ENCODE measurements at regions not wholly inside any gene's neighbourhood (a gene's known extent, or its start where the extent isn't known, plus 50 kb on each side); places are given as distances from the start of the nearest gene placed in this dataset.

- ATAC-seq (no peak), DNase-seq (ENCODE audit: low read depth in 1 of 2, low spot score in 1 of 2) (no peak), FAIRE-seq (no peak)
- Histone ChIP-seq H3K4me2 (no peak overlapping the region), H3K4me1 (no peaks in the 10 kb centered on the region), H3K9me3 (no peaks in the 10 kb centered on the region), H3K27ac (no peak overlapping the region), H3K4me3 (no peak overlapping the region)
- 0% methylated on average over 5 of the region's 5 CpGs for WGBS (ENCODE audit: missing lambda C conversion rate)
- POLR2A ChIA-PET: no interaction called here
- CTCF ChIA-PET: no interaction called here
- TF ChIP-seq HOXB5 (CRISPR knock-in tag; IDR thresholded peaks at IDR 0.05) (no peak), KDM1A (IDR thresholded peaks at IDR 0.05; ENCODE audit: low read depth) (no peak), REST (IDR thresholded peaks at IDR 0.05) (no peak)
These were observed 302.2 kb upstream of the CNTN3 start for GRCh38 chr3:74916696-74917095.

- ChIA-PET POLR2A (no interaction called here), CTCF (no interaction called here)
- TF ChIP-seq RFX5 (IDR thresholded peaks at IDR 0.05) (no peak), JUNB (IDR thresholded peaks at IDR 0.05) (no peak), PHF8 (IDR thresholded peaks at IDR 0.05; ENCODE audit: borderline replicate concordance, low read depth) (no peak), SREBF2 (IDR thresholded peaks at IDR 0.05) (no peak), ZNF302 (CRISPR knock-in tag; IDR thresholded peaks at IDR 0.05) (no peak), EP300 (IDR thresholded peaks at IDR 0.05) (no peak), ZFP36 (IDR thresholded peaks at IDR 0.05; ENCODE audit: borderline replicate concordance, partially characterized antibody) (no peak), RAD21 (conservative IDR thresholded peaks at IDR 0.05 in 1 of 2, IDR thresholded peaks at IDR 0.05 in 1 of 2) (no peak), PBX3 (IDR thresholded peaks at IDR 0.05) (no peak), RARB (CRISPR knock-in tag; IDR thresholded peaks at IDR 0.05) (no peak)
- H3K9me3 ChIP-seq: no peaks in the 10 kb centered on the region; the same call in 2 of the 3 replicates
- H3K4me3 ChIP-seq: no peak overlapping the region
- FAIRE-seq (no peak), DNase-seq (ENCODE audit: low read depth in 1 of 2, low spot score in 1 of 2) (no peak), ATAC-seq (no peak)
- under 1% methylated on average over 4 of the region's 4 CpGs for WGBS (ENCODE audit: missing lambda C conversion rate)
- no peak overlapping the region for H3K4me2 ChIP-seq
- H3K27ac ChIP-seq: no peak overlapping the region
- H3K4me1 ChIP-seq: no peaks in the 10 kb centered on the region
These were observed 291.7 kb upstream of the CNTN3 start for GRCh38 chr3:74906181-74906580.

- FAIRE-seq (no peak), ATAC-seq (no peak), DNase-seq (ENCODE audit: low read depth in 1 of 2, low spot score in 1 of 2) (no peak)
- POLR2A ChIA-PET: no interaction called here
- 0% methylated on average over 1 of the region's 1 CpG for WGBS (ENCODE audit: missing lambda C conversion rate)
- no peaks in the 10 kb centered on the region; the same call in 2 of the 3 replicates for H3K9me3 ChIP-seq
- TF ChIP-seq GATA3 (IDR thresholded peaks at IDR 0.05; ENCODE audit: borderline replicate concordance) (no peak), RFX5 (IDR thresholded peaks at IDR 0.05) (no peak), ATOH8 (CRISPR knock-in tag; IDR thresholded peaks at IDR 0.05; ENCODE audit: low read depth) (no peak), RCOR1 (IDR thresholded peaks at IDR 0.05; ENCODE audit: low read depth, low read length) (no peak), CHD4 (IDR thresholded peaks at IDR 0.05; ENCODE audit: borderline replicate concordance) (no peak), HOXB13 (CRISPR knock-in tag; IDR thresholded peaks at IDR 0.05; ENCODE audit: low read depth) (no peak), RAD21 (conservative IDR thresholded peaks at IDR 0.05 in 1 of 2, IDR thresholded peaks at IDR 0.05 in 1 of 2) (no peak), CBX2 (IDR thresholded peaks at IDR 0.05; ENCODE audit: borderline replicate concordance, low read depth) (no peak), USF2 (IDR thresholded peaks at IDR 0.05) (no peak), NPAS2 (CRISPR knock-in tag; IDR thresholded peaks at IDR 0.05; ENCODE audit: borderline replicate concordance) (no peak), TFCP2L1 (CRISPR knock-in tag; IDR thresholded peaks at IDR 0.05) (no peak), HMGXB4 (CRISPR knock-in tag; IDR thresholded peaks at IDR 0.05; ENCODE audit: borderline replicate concordance) (no peak), FOSB (CRISPR knock-in tag; IDR thresholded peaks at IDR 0.05) (no peak), EHMT2 (IDR thresholded peaks at IDR 0.05; ENCODE audit: low read depth) (no peak), EHF (CRISPR knock-in tag; IDR thresholded peaks at IDR 0.05) (no peak)
- H3K4me2 ChIP-seq: no peak overlapping the region
- H3K27ac ChIP-seq: no peak overlapping the region
- H3K4me3 ChIP-seq: no peak overlapping the region
- CTCF ChIA-PET: no interaction called here
- no peaks in the 10 kb centered on the region for H3K4me1 ChIP-seq
These were observed 291.0 kb upstream of the CNTN3 start for GRCh38 chr3:74905478-74905877.
